Pancreas (tissue), 10 donors: ENCODE measurements at regions not wholly inside any gene's neighbourhood (a gene's known extent, or its start where the extent isn't known, plus 50 kb on each side); places are given as distances from the start of the nearest gene placed in this dataset.
A peak's percentile ranks its signal among the peaks of the same experiment; 100 is the strongest.

Source experiments
- ATAC-seq, 4 donors: fragments of 200-7000 bp; cut with Tn5 transposase; one replicate each; pipeline versions ENCODE4 v1.8.0 to v1.9.1; 2020; ENCODE audit warnings: mild to moderate bottlenecking in 4 of 4, moderate library complexity in 4 of 4
- DNase-seq, 6 donors: peaks; one replicate each; pipeline ENCODE4 v3.0.0-alpha.2; 2020
- FAIRE-seq: peaks from 2 replicates; lab custom pipeline; 2012; peaks lifted over from hg19 to GRCh38; lab: Jason Lieb, UNC
- H3K27ac ChIP-seq, 4 donors: fragments of 200-600 bp; sonication (generic); 1 replicate in 3 of 4; 2 replicates in 1 of 4; pipeline versions ENCODE4 v1.5.0 to v1.8.0; 2020
- H3K27me3 ChIP-seq, 4 donors: fragments of 200-600 bp; one replicate each; pipeline ENCODE4 v1.8.0; 2021
- H3K36me3 ChIP-seq, 3 donors: fragments of 200-600 bp; sonication (generic) in 1 of 3; one replicate each; pipeline versions ENCODE4 v1.5.0 to v1.8.0; 2020 to 2021
- H3K4me1 ChIP-seq, 3 donors: fragments of 200-600 bp; one replicate each; pipeline ENCODE4 v1.8.0; 2021
- H3K4me3 ChIP-seq, 4 donors: fragments of 200-600 bp; sonication (generic) in 2 of 4; one replicate each; pipeline versions ENCODE4 v1.5.0 to v1.8.0; 2020 to 2021
- H3K9me3 ChIP-seq, 4 donors: fragments of 200-600 bp; one replicate each; pipeline ENCODE4 v1.8.0; 2021
- CTCF ChIP-seq, 4 donors: fragments of 200-600 bp; sonication (generic) in 3 of 4; IDR thresholded peaks; one replicate each; pipeline versions ENCODE4 v1.5.0 to v1.8.0; 2021; ENCODE audit warnings: antibody characterized with exemption in 4 of 4
- WGBS, 2 donors: extraction: QIAGEN DNeasy Blood & Tissue Kit; methylation state at CpG; one replicate each; pipeline ENCODE4 v1.1.7; 2013; 5-methylcytosine and 5-hydroxymethylcytosine counted together
- intact Hi-C, 3 donors: fragments of 100-400 bp; cut with DNase I; formaldehyde crosslinking; loops; one replicate each; pipeline versions ENCODE4 v1.11.1 to v1.14.2; 2022
- donor health status: healthy with polysubstance abuse.
- donor health status: DM: no; HTN: no; CAD: no; lungs with moderate emphysema.
- donor health status: DM: no; HTN: no; CAD: no.
- donor health status: control.
- donor health status: control.
- donor health status: Bipolar disorder and iron deficiency.
- donor health status: DM: yes; HTN: yes; CAD: no.
- donor health status: DM: no; HTN: no; CAD: no.
- donor health status: DM: no; HTN: no; CAD: no.
- donor health status: DM: yes; HTN: yes; CAD: no.

GRCh38 chr9:126123927-126124326 is 202.7 kb upstream of the MVB12B start:
- intact Hi-C loops = no loop called here
- ATAC-seq (no peak), DNase-seq (no peak), FAIRE-seq (no peak)
- Histone ChIP-seq H3K27ac (no peak overlapping the region), H3K9me3 (no peaks in the 10 kb centered on the region), H3K36me3 (no peaks in the 10 kb centered on the region), H3K4me3 (no peak overlapping the region), H3K27me3 (no peaks in the 10 kb centered on the region), H3K4me1 (no peaks in the 10 kb centered on the region)
- no peak for TF ChIP-seq CTCF (IDR thresholded peaks at IDR 0.05)
- WGBS, 2 donors = 54 to 62% methylated on average over 7 of the region's 7 CpGs

GRCh38 chr9:126125177-126125576 is 201.5 kb upstream of the MVB12B start:
- TF ChIP-seq CTCF (IDR thresholded peaks at IDR 0.05) = no peak
- H3K9me3 ChIP-seq = no peaks in the 10 kb centered on the region
- H3K4me1 ChIP-seq = no peaks in the 10 kb centered on the region
- H3K27ac ChIP-seq = no peak overlapping the region
- intact Hi-C loops = no loop called here
- no peak overlapping the region for H3K4me3 ChIP-seq
- H3K36me3 ChIP-seq = no peaks in the 10 kb centered on the region
- WGBS, 2 donors = 34 to 38% methylated on average over 8 of the region's 8 CpGs
- ATAC-seq = no peak
- DNase-seq = no peak
- no peak for FAIRE-seq
- no peaks in the 10 kb centered on the region for H3K27me3 ChIP-seq

GRCh38 chr9:126125577-126125976 is 201.1 kb upstream of the MVB12B start:
- TF ChIP-seq CTCF (IDR thresholded peaks at IDR 0.05) = no peak
- intact Hi-C loops = no loop called here
- FAIRE-seq (no peak), DNase-seq (no peak), ATAC-seq (peak in 1 of 4 donors; percentile 28)
- Histone ChIP-seq H3K36me3 (no peaks in the 10 kb centered on the region), H3K9me3 (no peaks in the 10 kb centered on the region), H3K27me3 (no peaks in the 10 kb centered on the region), H3K4me3 (no peak overlapping the region), H3K4me1 (no peaks in the 10 kb centered on the region), H3K27ac (no peak overlapping the region)
- WGBS, 2 donors = 32 to 42% methylated on average over 6 of the region's 6 CpGs

GRCh38 chr9:126125992-126126409 is 200.6 kb upstream of the MVB12B start:
- DNase-seq = no peak
- no peak for ATAC-seq

GRCh38 chr9:126126807-126127206 is 199.8 kb upstream of the MVB12B start:
- intact Hi-C loops = no loop called here
- DNase-seq (no peak), ATAC-seq (no peak)

More at GRCh38 chr9:126125992-126126409, 200.6 kb upstream of the MVB12B start:
- intact Hi-C loops = no loop called here
- Histone ChIP-seq H3K4me3 (no peak overlapping the region), H3K4me1 (no peaks in the 10 kb centered on the region), H3K27ac (no peak overlapping the region), H3K9me3 (no peaks in the 10 kb centered on the region), H3K27me3 (no peaks in the 10 kb centered on the region), H3K36me3 (no peaks in the 10 kb centered on the region)
- no peak for TF ChIP-seq CTCF (IDR thresholded peaks at IDR 0.05)
- 62 to 77% methylated on average over 4 of the region's 4 CpGs for WGBS, 2 donors
- no peak for FAIRE-seq

More at GRCh38 chr9:126126807-126127206, 199.8 kb upstream of the MVB12B start:
- no peak for TF ChIP-seq CTCF (IDR thresholded peaks at IDR 0.05)
- Histone ChIP-seq H3K4me1 (no peaks in the 10 kb centered on the region), H3K27ac (no peak overlapping the region), H3K9me3 (no peaks in the 10 kb centered on the region), H3K36me3 (no peaks in the 10 kb centered on the region), H3K4me3 (no peak overlapping the region), H3K27me3 (no peaks in the 10 kb centered on the region)
- FAIRE-seq = no peak
- 65 to 79% methylated on average over 5 of the region's 5 CpGs for WGBS, 2 donors
